ENCODE measurements at regions not wholly inside any gene's neighbourhood (a gene's known extent, or its start where the extent isn't known, plus 50 kb on each side); places are given as distances from the start of the nearest gene placed in this dataset.

- TF ChIP-seq CTCF (IDR thresholded peaks at IDR 0.05) (no peak), POLR2A (IDR thresholded peaks at IDR 0.05) (no peak), POLR2AphosphoS5 (IDR thresholded peaks at IDR 0.05) (no peak)
Observed at GRCh38 chr2:220815698-220816097, 756.4 kb downstream of the EPHA4 start.
